HG03442 (cell line): ENCODE measurements at regions not wholly inside any gene's neighbourhood (a gene's known extent, or its start where the extent isn't known, plus 50 kb on each side); places are given as distances from the start of the nearest gene placed in this dataset.

Experiments
- ATAC-seq: cut with Tn5 transposase; IDR thresholded peaks from one replicate; pipeline ENCODE4 v1.9.1; 2021; ENCODE audit warnings: mild to moderate bottlenecking, moderate library complexity; ENCODE audit not compliant: unreplicated experiment

GRCh38 chr7:125492521-125492920, 562.9 kb upstream of the POT1 start:
- no peak for ATAC-seq

GRCh38 chr7:125491137-125491536, 561.5 kb upstream of the POT1 start:
- no peak for ATAC-seq

GRCh38 chr7:125490167-125490566, 560.5 kb upstream of the POT1 start:
- ATAC-seq: no peak

- ATAC-seq: no peak
These were observed 555.6 kb upstream of the POT1 start for GRCh38 chr7:125485223-125485622.

GRCh38 chr7:125484755-125485154, 555.1 kb upstream of the POT1 start:
- ATAC-seq: no peak

GRCh38 chr7:125481323-125481722, 551.7 kb upstream of the POT1 start:
- peak; percentile 61 for ATAC-seq

- ATAC-seq: no peak
These were observed 551.1 kb upstream of the POT1 start for GRCh38 chr7:125480762-125481161.

- no peak for ATAC-seq
These were observed 539.2 kb upstream of the POT1 start for GRCh38 chr7:125468855-125469174.

- no peak for ATAC-seq
These were observed 538.6 kb upstream of the POT1 start for GRCh38 chr7:125467996-125468854.

GRCh38 chr7:125465527-125465926, 535.9 kb upstream of the POT1 start:
- ATAC-seq: no peak

- no peak for ATAC-seq
These were observed 533.0 kb upstream of the POT1 start for GRCh38 chr7:125462615-125463014.

- no peak for ATAC-seq
These were observed 529.4 kb upstream of the POT1 start for GRCh38 chr7:125459038-125459437.

GRCh38 chr7:125450749-125451148, 521.1 kb upstream of the POT1 start:
- ATAC-seq: no peak

- no peak for ATAC-seq
These were observed 516.2 kb upstream of the POT1 start for GRCh38 chr7:125445836-125446235.

GRCh38 chr7:125444864-125445263, 515.2 kb upstream of the POT1 start:
- ATAC-seq: no peak

- ATAC-seq: no peak
These were observed 506.6 kb upstream of the POT1 start for GRCh38 chr7:125436220-125436619.

- ATAC-seq: no peak
These were observed 501.7 kb upstream of the POT1 start for GRCh38 chr7:125431349-125431748.

GRCh38 chr7:125430013-125430412, 500.4 kb upstream of the POT1 start:
- ATAC-seq: no peak

- no peak for ATAC-seq
These were observed 498.1 kb upstream of the POT1 start for GRCh38 chr7:125427676-125428075.

- no peak for ATAC-seq
These were observed 495.9 kb upstream of the POT1 start for GRCh38 chr7:125425506-125425905.

GRCh38 chr7:125424721-125425120, 495.1 kb upstream of the POT1 start:
- no peak for ATAC-seq

- ATAC-seq: no peak
These were observed 494.0 kb upstream of the POT1 start for GRCh38 chr7:125423458-125424155.
